ENCODE measurements at regions not wholly inside any gene's neighbourhood (a gene's known extent, or its start where the extent isn't known, plus 50 kb on each side); places are given as distances from the start of the nearest gene placed in this dataset.

DNA sequence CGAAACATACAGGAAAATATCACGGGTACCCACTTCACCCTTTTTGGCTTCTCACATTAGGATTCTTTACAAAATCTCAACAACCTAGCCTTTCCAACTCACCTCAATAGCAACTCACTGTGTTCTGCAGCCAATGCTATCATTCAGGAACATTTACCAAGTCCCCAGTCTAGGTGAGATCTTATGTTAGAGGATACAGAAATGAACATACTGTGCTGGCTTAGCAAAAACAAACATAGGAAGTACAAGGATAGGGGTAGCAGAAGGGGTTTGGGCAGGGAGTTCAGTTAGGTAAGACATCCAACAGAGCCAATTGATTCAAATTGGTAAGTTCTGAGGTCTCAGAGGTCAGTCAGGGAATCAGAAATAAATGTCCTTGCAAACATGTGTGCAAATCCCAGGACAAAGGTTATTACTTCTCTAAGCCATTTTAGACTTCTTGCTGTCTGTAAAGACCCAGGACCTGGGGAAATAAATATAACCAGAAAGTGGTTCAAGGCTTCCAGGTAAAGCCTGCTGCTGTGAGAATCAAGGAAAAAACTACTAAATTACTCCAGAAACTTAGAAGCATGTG, 556.3 kb upstream of the CHAC2 start:
- ChIA-PET SMC1A (ENCODE audit: uncharacterized antibody, unreplicated experiment) (interaction anchor here (1.5 kb wide), 1 partner anchor 10 kb away, joined by 5 read pairs; no protein-coding TSS in a partner anchor), POLR2A (no interaction called here), RAD21 (ENCODE audit: unreplicated experiment) (no interaction called here), CTCF (no interaction called here)
- H3K27ac ChIP-seq (ENCODE audit: control insufficient read depth, insufficient read depth) = no peak overlapping the region
- BruUV-seq (replicated peaks) = no TSS peak
- H2AFZ ChIP-seq (ENCODE audit: control insufficient read depth, low read depth, low read length) = no peak overlapping the region
- H3K27me3 ChIP-seq (replicated peaks in 1 of 2; ENCODE audit: control insufficient read depth in 2 of 2, insufficient read depth in 2 of 2, low read length in 1 of 2) = no peaks in the 10 kb centered on the region
- H3K4me2 ChIP-seq (ENCODE audit: control insufficient read depth, insufficient read depth) = no peak overlapping the region
- TF ChIP-seq, protein P1, sequence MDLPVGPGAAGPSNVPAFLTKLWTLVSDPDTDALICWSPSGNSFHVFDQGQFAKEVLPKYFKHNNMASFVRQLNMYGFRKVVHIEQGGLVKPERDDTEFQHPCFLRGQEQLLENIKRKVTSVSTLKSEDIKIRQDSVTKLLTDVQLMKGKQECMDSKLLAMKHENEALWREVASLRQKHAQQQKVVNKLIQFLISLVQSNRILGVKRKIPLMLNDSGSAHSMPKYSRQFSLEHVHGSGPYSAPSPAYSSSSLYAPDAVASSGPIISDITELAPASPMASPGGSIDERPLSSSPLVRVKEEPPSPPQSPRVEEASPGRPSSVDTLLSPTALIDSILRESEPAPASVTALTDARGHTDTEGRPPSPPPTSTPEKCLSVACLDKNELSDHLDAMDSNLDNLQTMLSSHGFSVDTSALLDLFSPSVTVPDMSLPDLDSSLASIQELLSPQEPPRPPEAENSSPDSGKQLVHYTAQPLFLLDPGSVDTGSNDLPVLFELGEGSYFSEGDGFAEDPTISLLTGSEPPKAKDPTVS (IDR thresholded peaks at IDR 0.05; ENCODE audit: low read depth, low read length) = no peak
- TF ChIP-seq NBN (IDR thresholded peaks at IDR 0.05) (no peak), RCOR1 (conservative IDR thresholded peaks at IDR 0.05; ENCODE audit: low read depth, low read length) (no peak), ASH2L (IDR thresholded peaks at IDR 0.05; ENCODE audit: borderline replicate concordance, low read depth) (no peak), ZNF384 (IDR thresholded peaks at IDR 0.05; ENCODE audit: borderline replicate concordance, low read depth, low read length) (no peak), HCFC1 (IDR thresholded peaks at IDR 0.05; ENCODE audit: low read length) (no peak), RAD21 (IDR thresholded peaks at IDR 0.05; ENCODE audit: insufficient read depth, low read depth, low read length) (no peak), SMAD5 (IDR thresholded peaks at IDR 0.05; ENCODE audit: low read depth) (no peak), PML (IDR thresholded peaks at IDR 0.05; ENCODE audit: low read length) (no peak)
- TF ChIP-seq, protein P2, sequence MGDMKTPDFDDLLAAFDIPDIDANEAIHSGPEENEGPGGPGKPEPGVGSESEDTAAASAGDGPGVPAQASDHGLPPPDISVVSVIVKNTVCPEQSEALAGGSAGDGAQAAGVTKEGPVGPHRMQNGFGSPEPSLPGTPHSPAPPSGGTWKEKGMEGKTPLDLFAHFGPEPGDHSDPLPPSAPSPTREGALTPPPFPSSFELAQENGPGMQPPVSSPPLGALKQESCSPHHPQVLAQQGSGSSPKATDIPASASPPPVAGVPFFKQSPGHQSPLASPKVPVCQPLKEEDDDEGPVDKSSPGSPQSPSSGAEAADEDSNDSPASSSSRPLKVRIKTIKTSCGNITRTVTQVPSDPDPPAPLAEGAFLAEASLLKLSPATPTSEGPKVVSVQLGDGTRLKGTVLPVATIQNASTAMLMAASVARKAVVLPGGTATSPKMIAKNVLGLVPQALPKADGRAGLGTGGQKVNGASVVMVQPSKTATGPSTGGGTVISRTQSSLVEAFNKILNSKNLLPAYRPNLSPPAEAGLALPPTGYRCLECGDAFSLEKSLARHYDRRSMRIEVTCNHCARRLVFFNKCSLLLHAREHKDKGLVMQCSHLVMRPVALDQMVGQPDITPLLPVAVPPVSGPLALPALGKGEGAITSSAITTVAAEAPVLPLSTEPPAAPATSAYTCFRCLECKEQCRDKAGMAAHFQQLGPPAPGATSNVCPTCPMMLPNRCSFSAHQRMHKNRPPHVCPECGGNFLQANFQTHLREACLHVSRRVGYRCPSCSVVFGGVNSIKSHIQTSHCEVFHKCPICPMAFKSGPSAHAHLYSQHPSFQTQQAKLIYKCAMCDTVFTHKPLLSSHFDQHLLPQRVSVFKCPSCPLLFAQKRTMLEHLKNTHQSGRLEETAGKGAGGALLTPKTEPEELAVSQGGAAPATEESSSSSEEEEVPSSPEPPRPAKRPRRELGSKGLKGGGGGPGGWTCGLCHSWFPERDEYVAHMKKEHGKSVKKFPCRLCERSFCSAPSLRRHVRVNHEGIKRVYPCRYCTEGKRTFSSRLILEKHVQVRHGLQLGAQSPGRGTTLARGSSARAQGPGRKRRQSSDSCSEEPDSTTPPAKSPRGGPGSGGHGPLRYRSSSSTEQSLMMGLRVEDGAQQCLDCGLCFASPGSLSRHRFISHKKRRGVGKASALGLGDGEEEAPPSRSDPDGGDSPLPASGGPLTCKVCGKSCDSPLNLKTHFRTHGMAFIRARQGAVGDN (IDR thresholded peaks at IDR 0.05) = no peak
- H3K79me2 ChIP-seq (ENCODE audit: control insufficient read depth, insufficient read depth, low read length) = no peaks in the 10 kb centered on the region
- in situ Hi-C loops (cut with MboI) (no loop called here), intact Hi-C loops (cut with micrococcal nuclease; ENCODE audit: unreplicated experiment) (no loop called here)
- no peak overlapping the region for H3K9ac ChIP-seq (ENCODE audit: control insufficient read depth, insufficient read depth, low read length)
- no peaks in the 10 kb centered on the region for H4K20me1 ChIP-seq (ENCODE audit: control insufficient read depth, insufficient read depth)
- no peak overlapping the region for H3K4me3 ChIP-seq
- ATAC-seq (no peak), FAIRE-seq (no peak), DNase-seq (ENCODE audit: low read depth, low spot score) (no peak)
- no peaks in the 10 kb centered on the region for H3K4me1 ChIP-seq (ENCODE audit: control insufficient read depth, insufficient read depth, low read length)
- WGBS (ENCODE audit: insufficient coverage, insufficient replicate concordance, low lambda C conversion rate, missing lambda C conversion rate) = 0% methylated on average over 2 of the region's 2 CpGs
- H3K9me3 ChIP-seq (replicated peaks; ENCODE audit: control insufficient read depth, insufficient read depth, low read length) = no peaks in the 10 kb centered on the region
- H3K36me3 ChIP-seq (ENCODE audit: control insufficient read depth in 2 of 2, insufficient read depth in 2 of 2, low read length in 1 of 2) = no peaks in the 10 kb centered on the region
